DND-41 (cell line): ENCODE measurements at regions not wholly inside any gene's neighbourhood (a gene's known extent, or its start where the extent isn't known, plus 50 kb on each side); places are given as distances from the start of the nearest gene placed in this dataset.

ENCODE experiments used
- ATAC-seq: fragments of 200-7000 bp; cut with Tn5 transposase; 3 replicates; pipeline ENCODE4 v1.9.1; 2021; ENCODE audit warnings: low read depth; ENCODE audit not compliant: insufficient read depth
- DNase-seq: peaks from one replicate; pipeline ENCODE4 v3.0.0-alpha.2; 2020
- H2AFZ ChIP-seq: 2 replicates; pipeline ENCODE4 v1.6.0; 2012; ENCODE audit warnings: low read depth, low read length
- H3K27ac ChIP-seq: 2 replicates; pipeline ENCODE4 v1.5.1; 2012; ENCODE audit warnings: low read length, inconsistent platforms
- H3K27me3 ChIP-seq: fragments of 200-600 bp; sonication (generic); 2 replicates; pipeline ENCODE4 v1.6.0; 2012; ENCODE audit warnings: low read length, mild to moderate bottlenecking, inconsistent platforms; ENCODE audit not compliant: insufficient read depth, poor library complexity
- H3K36me3 ChIP-seq: 2 replicates; pipeline ENCODE4 v1.5.1; 2012; ENCODE audit warnings: low read length, inconsistent platforms; ENCODE audit not compliant: insufficient read depth
- H3K4me1 ChIP-seq: 2 replicates; pipeline ENCODE4 v1.5.1; 2012; ENCODE audit warnings: mild to moderate bottlenecking, low read length; ENCODE audit not compliant: insufficient read depth
- H3K4me2 ChIP-seq: 2 replicates; pipeline ENCODE4 v1.6.0; 2012; ENCODE audit warnings: mild to moderate bottlenecking, moderate library complexity, low read length, inconsistent platforms; ENCODE audit not compliant: insufficient read depth
- H3K4me3 ChIP-seq, 2 experiments: fragments of 200-600 bp in 1 of 2; shearing (Covaris generic) in 1 of 2; 2 replicates each; pipeline ENCODE4 v1.5.1; 2012 to 2016; ENCODE audit warnings: inconsistent platforms in 2 of 2, low read length in 2 of 2, mild to moderate bottlenecking in 2 of 2, low read depth in 1 of 2, moderate library complexity in 1 of 2
- H3K79me2 ChIP-seq: 2 replicates; pipeline ENCODE4 v1.6.0; 2012; ENCODE audit warnings: low read length, inconsistent platforms; ENCODE audit not compliant: insufficient read depth
- H3K9ac ChIP-seq: 2 replicates; pipeline ENCODE4 v1.6.0; 2012; ENCODE audit warnings: low read depth, mild to moderate bottlenecking, inconsistent platforms, low read length, moderate library complexity
- H3K9me3 ChIP-seq: 2 replicates; pipeline ENCODE4 v1.5.1; 2012; ENCODE audit warnings: low read length, moderate library complexity, mild to moderate bottlenecking, inconsistent platforms; ENCODE audit not compliant: insufficient read depth, severe bottlenecking
- H4K20me1 ChIP-seq: 2 replicates; pipeline ENCODE4 v1.6.0; 2012; ENCODE audit warnings: low read length; ENCODE audit not compliant: insufficient read depth
- EZH2 ChIP-seq: IDR thresholded peaks from 3 replicates; pipeline ENCODE4 v1.6.1; 2012; ENCODE audit warnings: borderline replicate concordance, low read depth, mild to moderate bottlenecking, moderate library complexity, low read length, inconsistent platforms; ENCODE audit not compliant: severe bottlenecking
- TF ChIP-seq, protein P1 (sequence below): IDR thresholded peaks from 2 replicates; pipeline ENCODE4 v1.5.1; 2012; ENCODE audit warnings: borderline replicate concordance, low read length, moderate library complexity, mild to moderate bottlenecking; ENCODE audit not compliant: poor library complexity, severe bottlenecking; ENCODE audit errors: extremely low read depth

DNA sequence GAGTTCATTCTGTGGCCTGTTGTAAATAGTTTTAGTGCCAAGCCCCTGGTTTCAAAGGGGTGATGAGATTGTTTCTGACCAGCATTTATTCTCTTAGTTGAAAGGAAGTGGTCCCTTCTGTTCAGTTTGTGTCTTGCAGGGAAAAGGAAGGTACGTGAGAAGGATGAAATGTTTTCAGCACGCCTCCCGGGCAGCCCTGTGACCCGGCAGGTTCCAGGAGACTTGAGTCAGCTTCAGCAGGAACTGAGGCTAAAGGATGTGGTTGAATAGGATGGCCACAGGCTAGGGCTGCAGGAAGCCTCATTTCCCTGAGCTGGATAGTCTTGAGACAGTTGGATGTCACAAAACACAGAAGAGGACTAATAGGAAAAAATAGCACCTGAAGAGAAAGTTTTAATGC is 132.4 kb upstream of the SYNDIG1 start:
- TF ChIP-seq, protein P1, sequence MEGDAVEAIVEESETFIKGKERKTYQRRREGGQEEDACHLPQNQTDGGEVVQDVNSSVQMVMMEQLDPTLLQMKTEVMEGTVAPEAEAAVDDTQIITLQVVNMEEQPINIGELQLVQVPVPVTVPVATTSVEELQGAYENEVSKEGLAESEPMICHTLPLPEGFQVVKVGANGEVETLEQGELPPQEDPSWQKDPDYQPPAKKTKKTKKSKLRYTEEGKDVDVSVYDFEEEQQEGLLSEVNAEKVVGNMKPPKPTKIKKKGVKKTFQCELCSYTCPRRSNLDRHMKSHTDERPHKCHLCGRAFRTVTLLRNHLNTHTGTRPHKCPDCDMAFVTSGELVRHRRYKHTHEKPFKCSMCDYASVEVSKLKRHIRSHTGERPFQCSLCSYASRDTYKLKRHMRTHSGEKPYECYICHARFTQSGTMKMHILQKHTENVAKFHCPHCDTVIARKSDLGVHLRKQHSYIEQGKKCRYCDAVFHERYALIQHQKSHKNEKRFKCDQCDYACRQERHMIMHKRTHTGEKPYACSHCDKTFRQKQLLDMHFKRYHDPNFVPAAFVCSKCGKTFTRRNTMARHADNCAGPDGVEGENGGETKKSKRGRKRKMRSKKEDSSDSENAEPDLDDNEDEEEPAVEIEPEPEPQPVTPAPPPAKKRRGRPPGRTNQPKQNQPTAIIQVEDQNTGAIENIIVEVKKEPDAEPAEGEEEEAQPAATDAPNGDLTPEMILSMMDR: no peak
- TF ChIP-seq EZH2: no peak
- DNase-seq: peak; percentile 53
- Histone ChIP-seq H4K20me1 (no peaks in the 10 kb centered on the region), H3K4me1 (peaks cover 14% of the 10 kb centered on the region), H3K4me3 (no peak overlapping the region), H3K9me3 (no peaks in the 10 kb centered on the region), H3K27me3 (no peaks in the 10 kb centered on the region), H3K36me3 (no peaks in the 10 kb centered on the region), H2AFZ (no peak overlapping the region), H3K27ac (peak overlapping the region; percentile 40), H3K9ac (no peak overlapping the region), H3K4me2 (no peak overlapping the region), H3K79me2 (no peaks in the 10 kb centered on the region)
- ATAC-seq: peak; percentile 73

DNA sequence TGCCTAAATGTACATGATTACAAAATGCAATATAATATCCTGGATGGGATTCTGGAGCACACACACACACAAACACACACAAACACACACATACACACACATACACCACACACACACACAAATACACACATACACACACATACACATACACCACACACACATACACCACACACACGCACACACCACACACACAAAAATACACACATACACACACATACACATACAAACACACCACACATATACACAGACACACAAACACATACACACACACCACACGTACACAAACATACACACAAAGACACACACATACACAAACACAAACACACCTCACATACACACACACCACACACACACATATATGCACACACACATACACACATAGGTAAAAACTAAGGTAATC is 134.6 kb upstream of the SYNDIG1 start:
- Histone ChIP-seq H3K9ac (no peak overlapping the region), H3K4me3 (no peak overlapping the region), H3K36me3 (no peaks in the 10 kb centered on the region), H3K4me2 (no peak overlapping the region), H3K27ac (no peak overlapping the region), H4K20me1 (no peaks in the 10 kb centered on the region), H3K27me3 (no peaks in the 10 kb centered on the region), H3K79me2 (no peaks in the 10 kb centered on the region), H2AFZ (no peak overlapping the region), H3K9me3 (no peaks in the 10 kb centered on the region), H3K4me1 (peaks cover 14% of the 10 kb centered on the region)
- ATAC-seq (no peak), DNase-seq (no peak)
- TF ChIP-seq EZH2: no peak
- TF ChIP-seq, protein P1: no peak

DNA sequence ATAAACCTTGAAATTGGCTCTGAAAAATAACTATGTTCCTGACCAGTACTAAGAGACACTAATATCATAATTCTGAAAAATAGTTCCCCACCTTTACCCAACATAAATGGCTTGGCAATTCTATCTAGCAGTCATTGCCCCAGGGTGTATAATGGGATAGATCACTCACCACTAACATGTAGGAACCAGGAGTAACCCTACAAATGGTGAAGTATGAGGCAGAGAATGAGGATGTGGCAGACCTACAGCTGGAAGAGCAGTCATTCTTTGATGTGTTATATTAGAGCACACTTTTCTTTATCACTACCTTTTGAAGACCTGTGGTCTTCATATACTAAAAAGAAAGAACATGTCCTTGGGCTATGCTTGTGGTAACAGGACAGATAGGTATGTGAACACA is 136.5 kb upstream of the SYNDIG1 start:
- no peaks in the 10 kb centered on the region for H3K36me3 ChIP-seq
- no peak overlapping the region for H3K4me2 ChIP-seq
- H3K4me1 ChIP-seq: peaks cover 12% of the 10 kb centered on the region
- H3K9ac ChIP-seq: no peak overlapping the region
- DNase-seq (no peak), ATAC-seq (peak; percentile 65)
- H3K79me2 ChIP-seq: no peaks in the 10 kb centered on the region
- TF ChIP-seq, protein P1: no peak
- no peak for TF ChIP-seq EZH2
- H3K27ac ChIP-seq: no peak overlapping the region
- H3K9me3 ChIP-seq: no peaks in the 10 kb centered on the region
- no peaks in the 10 kb centered on the region for H3K27me3 ChIP-seq
- H3K4me3 ChIP-seq: no peak overlapping the region
- H2AFZ ChIP-seq: no peak overlapping the region
- no peaks in the 10 kb centered on the region for H4K20me1 ChIP-seq

DNA sequence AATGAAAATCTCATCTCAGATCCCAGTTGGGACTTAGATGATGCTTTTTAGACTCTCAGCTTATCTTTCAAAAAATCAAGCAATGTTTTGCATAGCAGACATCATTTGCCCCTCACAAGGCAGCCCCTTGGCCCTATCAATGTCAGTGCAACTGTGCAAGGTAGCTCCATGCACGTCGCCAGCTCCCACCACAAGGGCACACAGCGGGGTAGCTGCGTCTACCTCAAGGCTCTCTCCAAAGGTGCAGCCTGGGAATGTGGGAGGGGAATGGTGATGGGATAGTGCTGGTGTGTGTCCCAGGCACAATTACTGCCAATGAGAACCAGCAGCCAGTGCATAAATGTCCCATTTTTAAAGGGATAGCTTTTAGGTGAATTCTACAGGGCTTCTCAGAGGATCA is 137.5 kb upstream of the SYNDIG1 start:
- H3K9ac ChIP-seq: no peak overlapping the region
- ATAC-seq (no peak), DNase-seq (no peak)
- H3K27me3 ChIP-seq: no peaks in the 10 kb centered on the region
- no peak overlapping the region for H2AFZ ChIP-seq
- H3K27ac ChIP-seq: no peak overlapping the region
- no peaks in the 10 kb centered on the region for H3K79me2 ChIP-seq
- H3K4me1 ChIP-seq: peaks cover 2% of the 10 kb centered on the region; the same call in 1 of the 2 replicates
- no peaks in the 10 kb centered on the region for H3K9me3 ChIP-seq
- no peaks in the 10 kb centered on the region for H4K20me1 ChIP-seq
- H3K4me2 ChIP-seq: no peak overlapping the region
- H3K4me3 ChIP-seq: no peak overlapping the region
- TF ChIP-seq, protein P1: no peak
- TF ChIP-seq EZH2: no peak
- no peaks in the 10 kb centered on the region for H3K36me3 ChIP-seq
